ENCODE measurements at regions not wholly inside any gene's neighbourhood (a gene's known extent, or its start where the extent isn't known, plus 50 kb on each side); places are given as distances from the start of the nearest gene placed in this dataset.

- TF ChIP-seq, protein P1, sequence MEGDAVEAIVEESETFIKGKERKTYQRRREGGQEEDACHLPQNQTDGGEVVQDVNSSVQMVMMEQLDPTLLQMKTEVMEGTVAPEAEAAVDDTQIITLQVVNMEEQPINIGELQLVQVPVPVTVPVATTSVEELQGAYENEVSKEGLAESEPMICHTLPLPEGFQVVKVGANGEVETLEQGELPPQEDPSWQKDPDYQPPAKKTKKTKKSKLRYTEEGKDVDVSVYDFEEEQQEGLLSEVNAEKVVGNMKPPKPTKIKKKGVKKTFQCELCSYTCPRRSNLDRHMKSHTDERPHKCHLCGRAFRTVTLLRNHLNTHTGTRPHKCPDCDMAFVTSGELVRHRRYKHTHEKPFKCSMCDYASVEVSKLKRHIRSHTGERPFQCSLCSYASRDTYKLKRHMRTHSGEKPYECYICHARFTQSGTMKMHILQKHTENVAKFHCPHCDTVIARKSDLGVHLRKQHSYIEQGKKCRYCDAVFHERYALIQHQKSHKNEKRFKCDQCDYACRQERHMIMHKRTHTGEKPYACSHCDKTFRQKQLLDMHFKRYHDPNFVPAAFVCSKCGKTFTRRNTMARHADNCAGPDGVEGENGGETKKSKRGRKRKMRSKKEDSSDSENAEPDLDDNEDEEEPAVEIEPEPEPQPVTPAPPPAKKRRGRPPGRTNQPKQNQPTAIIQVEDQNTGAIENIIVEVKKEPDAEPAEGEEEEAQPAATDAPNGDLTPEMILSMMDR (IDR thresholded peaks at IDR 0.05): no peak
- TF ChIP-seq POLR2A (IDR thresholded peaks at IDR 0.05): no peak
Observed at GRCh38 chr15:59923508-59923907, 80.6 kb upstream of the FOXB1 start.

All from tibial nerve (tissue), 3 donors.